ENCODE measurements at regions not wholly inside any gene's neighbourhood (a gene's known extent, or its start where the extent isn't known, plus 50 kb on each side); places are given as distances from the start of the nearest gene placed in this dataset.
A peak's percentile ranks its signal among the peaks of the same experiment; 100 is the strongest.
"Not testable (repeated sequence)": the region's sequence is repeated elsewhere in the genome, so short reads cannot be mapped to it uniquely, and the experiment has no call there.

DNA sequence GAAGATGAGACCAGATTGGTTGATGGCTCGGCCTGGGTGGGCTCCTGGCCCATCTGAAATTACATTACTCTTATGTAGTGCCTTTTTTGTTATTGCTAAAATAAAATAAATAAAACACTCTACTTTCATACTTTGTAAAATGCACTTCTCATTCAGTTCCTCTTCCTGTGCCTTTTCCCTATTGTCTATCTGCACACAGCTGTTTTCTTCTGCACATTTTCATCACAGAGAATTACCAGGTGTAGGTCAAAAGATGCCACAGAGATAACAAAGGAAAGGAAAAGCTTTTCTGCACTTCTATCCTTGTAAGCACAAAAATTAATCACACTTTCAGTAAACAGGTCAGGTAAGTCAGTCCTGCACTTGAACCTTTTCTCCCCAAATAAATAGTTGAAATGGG lies 265.1 kb downstream of the BTG1 start:
- no peak for DNase-seq

DNA sequence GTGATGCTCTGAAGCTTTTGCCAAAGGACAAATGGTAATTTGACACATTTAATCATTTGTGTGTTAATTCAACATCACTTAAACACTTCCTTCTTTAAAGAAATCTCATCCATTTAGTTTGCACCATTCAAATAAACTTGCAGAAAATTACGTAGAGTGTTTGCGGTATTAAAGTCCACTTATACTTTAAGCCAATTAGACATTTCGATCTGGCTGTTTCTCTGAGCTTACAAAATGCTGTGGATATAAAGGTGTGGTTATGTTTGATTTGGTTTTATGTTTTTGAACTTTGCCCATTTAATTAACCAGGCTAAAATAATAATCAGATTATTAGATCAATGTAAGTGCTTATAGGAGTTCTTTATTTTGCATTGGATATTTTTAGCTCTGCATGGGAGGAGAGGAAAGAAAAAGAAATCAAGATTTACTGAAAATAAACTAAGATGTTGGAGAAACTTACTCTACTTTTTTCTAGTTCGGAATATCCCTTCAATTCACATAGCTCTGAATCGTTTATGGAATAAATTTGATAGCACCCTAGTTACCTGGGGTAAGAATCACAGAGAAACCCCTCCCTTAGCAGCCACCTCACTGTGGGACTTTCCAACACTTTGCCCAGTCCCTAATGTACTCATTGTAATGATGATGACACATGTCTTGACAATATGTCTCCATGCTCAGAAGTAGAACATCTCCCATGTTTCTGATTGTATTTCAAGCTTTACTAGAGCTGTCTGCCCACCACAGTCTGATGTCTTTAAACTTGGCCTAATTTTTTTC lies 268.0 kb downstream of the BTG1 start:
- peak; percentile 47 for DNase-seq

DNA sequence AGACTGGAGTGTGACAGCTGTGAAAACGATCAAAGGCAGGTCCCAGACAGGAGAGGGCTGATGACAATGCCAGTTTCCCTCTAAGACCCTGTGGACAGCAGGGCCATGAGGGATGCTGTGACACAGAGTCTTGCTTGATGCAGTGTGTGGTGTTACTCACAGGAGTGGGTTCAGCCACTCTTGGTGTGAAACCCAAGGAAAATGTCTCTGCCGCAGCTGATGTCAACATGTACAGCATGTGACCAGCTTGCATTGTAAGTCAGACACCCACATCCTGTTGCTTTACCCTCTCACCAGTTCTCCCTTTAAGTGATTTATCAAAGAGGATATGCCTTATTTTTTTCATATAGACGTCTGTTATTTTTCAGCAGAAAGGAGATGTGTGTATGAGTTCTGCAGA lies 268.6 kb downstream of the BTG1 start:
- DNase-seq = peak; percentile 86

DNA sequence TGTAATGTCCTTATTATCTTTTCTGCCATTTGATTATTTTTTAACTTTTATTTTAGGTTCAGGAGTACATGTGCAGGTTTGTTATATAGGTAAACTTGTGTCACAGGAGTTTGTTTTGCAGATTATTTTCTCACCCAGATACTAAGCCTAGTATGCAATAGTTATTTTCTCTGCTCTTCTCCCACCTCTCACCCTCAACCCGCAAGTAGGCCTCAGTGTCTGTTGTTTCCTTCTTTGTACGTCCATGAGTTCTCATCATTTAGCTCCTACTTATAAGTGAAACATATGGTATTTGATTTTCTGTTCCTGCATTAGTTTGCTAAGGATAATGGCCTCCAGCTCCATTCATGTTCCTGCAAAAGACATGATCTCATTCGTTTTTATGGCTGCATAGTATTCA lies 270.0 kb downstream of the BTG1 start:
- not testable (repeated sequence) for DNase-seq

DNA sequence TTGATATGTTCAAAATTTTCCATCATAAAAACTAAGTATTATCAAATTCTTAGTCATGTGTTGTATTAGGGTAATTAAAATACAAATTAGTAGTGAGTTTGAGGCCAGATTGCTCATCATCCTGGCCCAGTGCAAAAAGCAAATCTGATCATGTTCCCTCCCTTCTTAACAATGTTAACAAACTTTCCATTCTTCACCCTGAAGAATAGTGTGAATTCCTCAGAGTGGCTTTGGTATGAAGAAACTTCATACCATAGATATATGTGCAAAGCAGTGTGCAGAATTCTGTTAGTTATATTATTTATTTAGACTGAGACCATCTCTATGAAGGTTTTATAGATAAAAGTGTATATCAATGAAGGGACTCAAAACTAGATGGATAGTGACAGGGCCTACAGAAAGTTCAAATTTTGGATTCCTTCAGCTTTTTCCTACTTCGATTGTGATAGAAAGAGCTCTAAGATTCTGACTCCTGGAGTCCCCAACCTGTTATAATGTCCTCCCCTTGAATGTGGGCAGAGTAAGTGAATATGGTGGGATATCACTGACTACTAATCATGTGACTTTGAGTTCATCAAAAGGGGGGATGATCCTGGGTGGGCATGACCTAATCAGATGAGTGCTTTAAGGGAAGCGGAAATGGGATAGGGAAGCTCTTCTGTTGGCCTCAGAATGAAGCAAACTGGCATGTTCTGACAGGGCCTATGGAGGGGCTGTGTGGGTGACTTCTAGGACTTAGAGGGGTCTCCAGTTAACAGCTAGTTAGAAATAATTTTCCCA lies 271.4 kb downstream of the BTG1 start:
- DNase-seq = no peak

DNA sequence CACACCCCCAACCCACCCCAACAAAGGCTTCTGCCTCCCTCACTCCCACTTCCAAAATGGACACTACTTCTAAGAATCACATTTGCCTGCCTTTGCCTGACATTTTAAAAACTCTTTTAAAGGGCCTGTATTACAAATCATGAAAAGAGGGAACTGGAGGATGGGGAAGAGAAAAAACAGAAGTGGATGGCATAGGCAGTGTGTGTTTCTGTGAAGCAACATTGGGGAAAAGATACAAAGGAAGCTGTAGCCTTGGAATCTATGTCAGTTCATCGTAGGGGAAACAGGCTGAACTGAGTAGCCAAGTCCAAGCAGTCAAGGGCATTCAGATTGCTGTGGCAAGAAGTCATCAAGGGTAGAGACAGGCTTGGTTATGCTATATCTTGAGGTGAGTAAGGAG lies 273.9 kb downstream of the BTG1 start:
- no peak for DNase-seq

DNA sequence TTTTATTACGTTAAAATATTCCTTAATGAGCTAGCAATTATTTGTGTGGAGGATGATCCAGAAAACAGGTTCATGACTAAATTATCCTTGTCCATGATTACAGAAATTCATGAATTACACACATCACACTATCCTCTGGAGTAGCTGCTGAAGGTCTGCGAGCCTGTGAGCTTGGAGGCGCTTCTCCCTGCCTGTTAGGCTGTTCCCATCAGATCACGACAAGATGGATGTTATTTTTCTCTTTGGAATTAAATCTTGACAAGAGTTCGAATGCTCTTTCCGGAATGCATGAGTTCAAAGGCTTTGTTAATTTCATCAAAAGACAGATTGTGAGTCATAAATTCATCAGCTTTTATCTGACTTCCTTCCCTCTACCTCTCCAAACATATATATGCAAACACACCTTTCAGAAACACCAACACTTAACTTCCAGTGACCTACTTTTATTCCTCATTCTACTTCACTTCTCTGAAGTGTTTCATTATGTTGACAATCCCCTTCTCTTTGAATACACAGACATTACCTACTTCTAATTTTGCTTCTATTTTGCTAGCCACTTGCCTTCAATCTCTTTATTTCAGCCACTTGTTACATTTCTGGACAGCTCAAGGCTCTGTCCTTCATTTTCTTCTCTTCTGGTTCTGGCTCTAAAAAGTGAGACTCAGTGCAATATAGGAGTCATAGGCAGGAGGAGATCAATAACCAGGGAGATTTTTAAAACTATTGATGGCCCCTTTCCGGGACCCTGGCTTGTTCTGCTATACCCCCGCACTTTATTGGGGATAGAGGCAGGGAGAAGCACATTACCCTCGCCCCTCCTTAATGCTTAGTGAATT lies 274.6 kb downstream of the BTG1 start:
- DNase-seq = no peak

DNA sequence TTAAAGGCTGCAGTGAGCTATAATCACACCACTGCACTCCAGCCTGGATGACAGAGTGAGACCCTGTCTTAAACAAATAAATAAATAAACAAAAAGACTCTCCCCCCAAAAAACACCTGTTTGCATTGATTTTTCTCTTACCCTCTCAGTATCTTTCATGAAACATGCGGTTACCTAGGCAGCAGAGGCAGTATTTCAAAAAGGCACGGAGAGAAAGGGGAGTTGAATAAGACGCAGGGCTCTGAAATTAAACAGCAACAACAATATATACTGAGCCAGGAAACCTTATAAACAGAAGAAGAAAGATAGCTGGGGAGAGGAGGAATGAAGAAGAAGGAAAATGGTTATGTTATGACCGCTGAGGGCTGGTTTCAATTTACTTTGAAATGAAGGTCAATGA lies 277.6 kb downstream of the BTG1 start:
- DNase-seq = no peak

DNA sequence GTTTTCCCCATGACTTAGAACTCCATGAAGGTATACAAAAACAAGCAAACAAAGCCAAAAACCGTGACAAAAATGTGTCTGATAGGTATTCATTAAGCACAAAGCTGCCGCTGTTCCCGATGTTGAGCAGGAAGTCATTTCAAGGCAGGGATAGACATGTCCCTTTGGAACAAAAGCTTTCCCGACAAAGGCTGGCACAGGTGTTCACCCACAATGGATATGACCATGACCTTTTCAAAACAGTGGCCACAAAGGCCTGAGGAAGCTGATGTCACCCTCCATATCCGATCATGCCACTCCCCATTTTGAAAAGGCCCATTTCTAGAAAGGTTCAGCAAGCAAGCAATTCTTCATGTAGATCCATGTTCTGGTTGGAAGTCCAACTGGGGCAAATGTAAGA lies 279.1 kb downstream of the BTG1 start:
- no peak for DNase-seq

DNA sequence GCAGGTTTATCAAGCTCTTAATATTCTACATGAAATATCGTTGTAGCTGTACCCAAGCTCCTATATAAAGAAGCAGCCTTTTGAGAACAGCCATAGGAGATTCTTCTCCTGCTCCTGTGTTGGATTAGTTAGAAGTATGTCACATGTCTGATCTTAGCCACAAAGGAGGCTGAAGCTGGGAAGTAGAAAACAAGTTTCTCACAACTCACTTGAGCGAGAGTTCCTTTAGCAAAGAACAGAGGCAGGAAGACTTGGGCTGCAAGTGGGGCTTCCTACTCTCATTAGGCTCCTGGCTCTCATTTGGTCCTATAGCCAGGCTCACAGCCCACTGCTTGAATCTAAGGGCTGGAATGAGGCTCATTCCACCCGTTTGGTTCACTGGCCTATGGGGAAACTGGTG lies 281.9 kb downstream of the BTG1 start:
- no peak for DNase-seq

DNA sequence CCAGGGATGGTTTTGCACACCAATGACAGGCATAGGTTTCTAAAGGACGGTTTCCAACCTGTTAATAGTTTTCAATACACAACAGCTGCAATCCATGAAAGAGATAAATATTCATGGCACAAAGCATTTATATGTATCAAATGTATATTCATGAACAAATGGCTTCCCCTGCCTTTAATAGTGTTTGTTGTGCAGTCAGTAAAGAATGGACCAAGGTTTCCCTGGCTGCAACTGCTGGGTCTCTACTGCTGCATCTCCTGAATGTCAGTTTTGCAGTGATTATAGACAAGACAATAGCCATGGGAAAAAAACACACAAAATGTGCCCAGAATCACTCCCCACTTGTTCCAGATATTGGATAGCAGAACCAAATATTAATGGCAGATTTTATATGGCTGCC lies 284.1 kb downstream of the BTG1 start:
- DNase-seq = no peak

DNA sequence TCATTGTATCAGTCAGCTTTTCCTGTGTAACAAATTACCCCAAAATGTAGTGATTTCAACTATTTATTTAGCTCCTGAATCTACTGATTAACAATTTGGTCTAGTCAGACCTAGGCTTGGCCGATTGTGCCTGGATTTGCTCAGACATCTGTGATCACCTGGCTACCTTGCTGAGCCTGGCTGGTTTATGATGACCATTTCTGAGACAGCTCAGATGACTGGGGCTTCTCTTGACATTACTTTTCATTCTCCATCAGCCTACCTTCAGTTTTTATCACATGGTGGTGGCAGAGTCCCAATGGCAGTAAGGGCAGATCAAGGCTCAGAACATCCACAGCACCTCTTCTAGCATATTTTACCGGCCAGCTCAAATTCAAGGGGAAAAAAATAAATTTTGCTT lies 286.3 kb downstream of the BTG1 start:
- DNase-seq = no peak

DNA sequence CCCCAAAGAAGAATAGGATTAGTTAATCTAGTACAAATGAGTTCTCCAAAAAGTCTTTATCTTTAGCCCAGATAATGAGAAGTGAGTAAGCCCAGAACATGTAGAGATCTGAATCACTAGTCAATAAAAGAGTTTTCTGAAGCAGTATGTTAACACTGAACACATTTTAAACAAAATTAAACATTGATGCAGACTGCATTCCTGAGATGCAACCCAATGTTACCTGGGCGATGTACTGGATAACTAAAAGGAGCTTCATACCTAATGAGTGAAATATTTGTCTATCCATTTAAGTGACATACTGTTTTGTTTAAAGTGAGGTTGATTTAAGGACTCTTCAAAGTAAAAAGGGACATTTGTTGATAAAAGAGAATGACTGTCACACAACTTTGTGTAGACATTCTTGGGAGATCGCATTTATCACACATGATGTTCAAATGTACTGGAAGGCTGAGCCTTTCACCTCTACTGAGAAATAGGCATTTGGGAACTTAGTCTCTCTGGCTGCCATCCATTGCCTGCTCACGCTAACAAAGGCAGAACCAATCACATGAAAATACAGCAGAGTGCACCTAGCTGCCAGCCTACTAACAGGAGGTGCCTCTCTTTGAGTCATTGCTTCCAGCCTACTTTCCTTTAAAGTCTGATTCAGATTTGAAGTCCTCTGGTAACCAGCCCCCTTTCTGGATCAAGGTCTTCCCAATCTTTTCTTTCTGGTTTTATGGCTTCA lies 287.7 kb downstream of the BTG1 start:
- DNase-seq = no peak

DNA sequence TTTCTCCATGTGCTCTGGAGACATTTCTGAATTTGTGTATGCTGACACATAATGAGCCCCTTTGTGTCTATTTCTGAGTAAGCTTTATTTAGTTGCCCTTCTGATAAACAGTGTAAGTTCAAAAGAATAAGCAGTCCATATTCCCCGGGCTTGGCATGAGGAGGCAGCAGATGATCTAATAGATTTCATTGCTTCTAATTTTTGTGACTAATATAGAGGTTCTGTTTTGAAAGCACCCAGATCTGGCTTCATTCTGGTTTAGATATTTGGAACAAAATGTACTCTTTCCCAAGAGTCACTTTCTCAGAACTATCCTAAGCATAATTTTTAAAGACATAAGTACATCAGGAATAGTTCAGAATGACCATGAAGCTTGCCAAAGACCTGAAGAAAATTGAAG lies 290.9 kb downstream of the BTG1 start:
- DNase-seq = peak; percentile 9

DNA sequence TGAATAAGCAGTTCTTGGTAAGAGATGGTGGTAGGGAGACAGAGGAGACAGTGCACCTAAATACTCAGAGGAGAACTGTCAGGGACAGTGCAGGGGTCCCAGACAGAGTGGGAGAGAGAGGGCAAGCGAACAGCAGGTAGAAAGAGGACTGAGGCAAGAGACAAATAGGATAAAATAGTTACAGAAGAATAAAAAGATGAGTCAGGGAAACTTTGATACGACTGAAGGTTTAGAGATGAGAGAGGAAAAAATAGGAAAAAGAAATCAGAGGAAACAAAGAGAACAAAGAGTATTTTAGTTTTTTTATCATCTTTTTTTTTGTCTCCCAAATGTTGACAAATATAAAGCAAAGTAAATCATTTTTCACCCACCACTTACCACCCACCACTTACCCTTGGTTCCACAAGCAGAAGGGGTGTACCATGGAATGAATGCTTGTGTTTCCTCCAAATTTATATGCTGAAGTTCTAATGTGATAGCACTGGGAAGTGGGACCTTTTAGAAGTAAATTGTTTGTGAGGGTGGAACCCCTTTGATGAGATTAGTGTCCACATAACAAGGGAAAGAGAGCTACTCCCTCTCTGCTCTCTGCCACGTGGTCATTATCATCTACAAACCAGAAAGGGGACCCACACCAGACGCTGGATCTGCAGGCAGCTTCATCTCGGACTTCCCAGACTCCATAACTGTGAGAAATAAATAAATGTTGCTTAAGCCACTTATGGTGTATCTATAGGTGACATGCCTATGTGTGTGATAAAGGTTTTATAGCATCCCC lies 292.1 kb downstream of the BTG1 start:
- no peak for DNase-seq

DNA sequence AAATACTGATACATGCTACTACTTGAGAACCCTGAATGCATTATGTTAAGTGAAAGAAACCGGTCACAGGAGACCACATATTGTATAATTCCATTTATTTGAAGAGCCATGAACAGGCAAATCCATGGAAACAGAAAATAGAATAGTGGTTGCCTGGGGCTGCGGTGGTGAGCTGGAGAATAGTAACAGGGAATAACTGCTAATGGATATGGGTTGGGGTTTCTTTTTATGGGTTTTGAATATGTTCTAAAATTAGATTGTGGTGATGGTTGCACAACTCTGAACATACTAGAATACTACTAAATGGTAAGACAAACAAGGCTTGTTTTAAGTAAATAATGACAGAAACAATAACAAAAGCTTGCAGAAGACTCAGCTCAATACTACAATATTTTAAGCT lies 293.0 kb downstream of the BTG1 start:
- DNase-seq = no peak

DNA sequence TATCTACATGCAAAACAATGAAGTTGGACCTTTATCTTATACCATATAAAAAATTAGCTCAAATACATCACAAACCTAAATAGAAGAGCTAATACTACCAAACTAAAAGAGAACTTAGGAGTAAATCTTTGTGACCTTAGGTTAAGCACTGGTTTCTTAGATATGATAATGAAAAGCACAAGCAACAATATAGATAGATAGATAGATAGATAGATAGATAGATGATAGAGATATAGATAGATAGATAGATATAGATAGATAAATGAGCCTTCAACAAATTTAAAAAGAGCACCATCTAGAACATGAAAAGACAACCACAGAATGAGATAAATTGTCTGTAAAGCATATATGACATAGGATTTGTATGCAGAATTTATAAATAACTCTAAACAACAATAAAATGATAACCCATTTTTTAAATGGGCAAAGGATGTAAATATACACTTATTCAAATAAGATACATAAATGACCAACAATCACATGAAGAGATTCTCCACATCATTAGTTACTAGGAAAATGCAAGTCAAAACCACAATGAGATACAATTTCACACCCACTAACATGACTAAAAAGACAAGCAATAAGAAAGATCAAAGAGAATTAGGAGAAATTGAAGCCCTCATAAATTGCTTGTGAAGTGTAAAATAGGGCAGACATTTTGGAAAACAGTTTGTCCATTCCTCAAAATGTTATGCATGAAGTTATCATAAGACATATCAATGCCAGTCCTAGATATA lies 293.7 kb downstream of the BTG1 start:
- DNase-seq = peak; percentile 20

DNA sequence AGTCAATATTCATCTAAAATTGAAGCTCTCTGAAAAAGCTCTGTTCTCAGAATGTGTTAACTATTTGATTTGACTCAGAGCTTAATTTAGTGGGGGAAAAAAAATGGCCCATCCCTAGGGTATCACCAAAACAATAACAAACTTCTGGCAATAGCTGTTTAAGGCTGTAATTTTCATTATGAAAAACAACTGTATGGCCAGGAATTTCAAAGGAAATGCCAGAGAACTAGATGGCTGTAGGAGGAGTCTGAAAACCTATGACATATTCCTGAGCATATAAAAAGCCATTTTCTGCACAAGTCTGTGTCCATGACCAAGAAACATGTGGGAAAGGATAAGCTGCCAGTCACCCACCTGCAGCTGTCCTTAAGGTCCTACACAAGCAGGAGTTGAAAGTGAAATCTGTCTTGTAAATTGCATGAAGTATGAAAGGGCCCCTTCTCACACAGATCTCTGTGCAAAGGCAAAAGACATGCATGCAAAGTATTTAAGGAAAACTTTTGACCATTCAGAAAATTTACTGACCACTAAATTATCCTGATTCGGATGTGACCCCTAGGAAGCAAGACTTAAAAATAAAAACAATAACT lies 299.1 kb downstream of the BTG1 start:
- DNase-seq = no peak

DNA sequence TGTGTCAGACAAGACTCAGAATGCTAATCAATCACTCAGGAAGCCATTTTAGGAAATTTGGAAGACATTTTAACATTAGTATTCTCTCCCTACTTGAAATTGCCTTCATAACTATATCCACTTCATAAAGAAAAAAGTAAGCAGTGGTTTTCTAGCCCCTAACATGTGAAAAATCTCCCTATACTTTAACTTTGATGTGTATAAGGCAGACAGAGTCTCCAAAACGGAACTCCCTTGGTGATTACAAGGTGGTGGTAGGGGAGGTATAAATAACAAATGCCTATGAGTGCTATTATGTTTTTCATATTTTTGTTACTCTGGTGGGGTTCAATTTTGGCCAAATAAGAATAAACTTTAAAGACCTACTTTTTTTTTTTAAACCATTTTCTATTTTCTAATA lies 300.3 kb downstream of the BTG1 start:
- no peak for DNase-seq

DNA sequence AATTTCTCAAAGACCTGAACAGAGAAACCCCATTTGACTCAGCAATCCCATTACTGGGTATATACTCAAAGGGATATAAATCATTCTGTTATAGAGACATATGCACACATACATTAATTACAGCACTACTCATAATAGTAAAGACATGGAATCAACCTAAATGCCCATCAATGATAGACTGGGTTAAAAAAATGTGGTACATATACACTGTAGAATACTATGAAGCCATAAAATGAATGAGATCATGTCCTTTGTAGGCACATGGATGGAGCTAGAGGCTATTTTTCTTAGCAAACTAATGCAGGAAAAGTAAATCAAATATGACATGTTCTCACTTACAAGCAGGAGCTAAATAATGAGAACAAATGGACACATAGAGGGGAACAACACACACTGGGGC lies 303.8 kb downstream of the BTG1 start:
- no peak for DNase-seq

DNA sequence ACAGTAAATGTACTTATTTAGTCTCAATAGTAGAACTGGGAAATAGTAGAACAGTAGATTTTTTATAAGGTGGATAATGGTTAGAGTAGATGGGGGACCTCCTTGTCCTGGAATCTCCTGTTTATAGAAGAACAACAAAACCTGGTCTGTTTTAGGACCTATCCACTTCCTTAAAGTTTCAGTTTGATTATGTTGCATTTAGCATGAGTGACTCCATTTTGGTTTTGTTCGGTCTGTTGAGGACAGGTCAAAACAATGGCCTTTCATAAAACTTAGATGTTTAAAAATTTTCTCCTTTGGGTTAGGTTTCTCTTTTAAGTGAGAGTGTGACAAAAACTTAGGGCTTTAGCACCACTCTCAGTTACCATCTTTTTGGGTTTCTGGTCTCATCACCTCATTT lies 308.9 kb downstream of the BTG1 start:
- DNase-seq = no peak

All from activated CD4-positive, alpha-beta T cell treated with anti-CD3 and anti-CD28 coated beads, Interleukin-10, Interleukin-2, amounts not matched to agents 100 ng/mL and 50 ng/mL, durations not matched to agents 16 hours and 8 hours (primary cell).